HEK293 (cell line): ENCODE measurements at regions not wholly inside any gene's neighbourhood (a gene's known extent, or its start where the extent isn't known, plus 50 kb on each side); places are given as distances from the start of the nearest gene placed in this dataset.

Source experiments
- BCL11B ChIP-seq: fragments of 450-650 bp; formaldehyde crosslinking; IDR thresholded peaks from 2 replicates; pipeline ENCODE4 v1.5.1; 2016; ENCODE audit warnings: low read depth, missing biosample characterization, missing genetic modification characterization
- CTCF ChIP-seq: fragments of 450-650 bp; formaldehyde crosslinking; IDR thresholded peaks from 2 replicates; pipeline ENCODE4 v1.5.1; 2016; ENCODE audit warnings: missing biosample characterization, missing genetic modification characterization
- MZF1 ChIP-seq: fragments of 450-650 bp; formaldehyde crosslinking; IDR thresholded peaks from 2 replicates; pipeline ENCODE4 v1.5.1; 2017; ENCODE audit warnings: missing biosample characterization, missing genetic modification characterization, borderline replicate concordance
- PRDM1 ChIP-seq: fragments of 450-650 bp; formaldehyde crosslinking; IDR thresholded peaks from 2 replicates; pipeline ENCODE4; 2016; ENCODE audit warnings: missing biosample characterization, missing genetic modification characterization
- YY1 ChIP-seq: fragments of 450-650 bp; formaldehyde crosslinking; IDR thresholded peaks from 2 replicates; pipeline ENCODE4 v1.5.1; 2018; ENCODE audit warnings: missing biosample characterization, missing genetic modification characterization
- ZBTB20 ChIP-seq: fragments of 450-650 bp; formaldehyde crosslinking; IDR thresholded peaks from 2 replicates; pipeline ENCODE4 v1.5.1; 2016; ENCODE audit warnings: missing biosample characterization, missing genetic modification characterization
- ZBTB8A ChIP-seq: fragments of 450-650 bp; formaldehyde crosslinking; IDR thresholded peaks from 2 replicates; pipeline ENCODE4 v1.5.1; 2016; ENCODE audit warnings: missing biosample characterization, missing genetic modification characterization
- ZNF426 ChIP-seq: fragments of 450-650 bp; formaldehyde crosslinking; IDR thresholded peaks from 2 replicates; pipeline ENCODE4 v1.5.1; 2017; ENCODE audit warnings: missing biosample characterization, missing genetic modification characterization, mild to moderate bottlenecking, inconsistent platforms, moderate library complexity
- ZNF658 ChIP-seq: fragments of 450-650 bp; formaldehyde crosslinking; IDR thresholded peaks from 2 replicates; pipeline ENCODE4; 2016; ENCODE audit warnings: missing biosample characterization, missing genetic modification characterization
- ZNF777 ChIP-seq: fragments of 450-650 bp; formaldehyde crosslinking; IDR thresholded peaks from 2 replicates; pipeline ENCODE4 v1.5.1; 2017; ENCODE audit warnings: missing biosample characterization, missing genetic modification characterization, borderline replicate concordance
- ZNF791 ChIP-seq: fragments of 450-650 bp; formaldehyde crosslinking; IDR thresholded peaks from 2 replicates; pipeline ENCODE4 v1.5.1; 2016; ENCODE audit warnings: missing biosample characterization, missing genetic modification characterization

GRCh38 chr2:196448407-196449079 is 191.0 kb upstream of the CCDC150 start:
- no peak for TF ChIP-seq CTCF
- no peak for TF ChIP-seq ZBTB8A (tag by site-specific recombination)
- no peak for TF ChIP-seq ZBTB20 (tag by site-specific recombination)
- no peak for TF ChIP-seq ZNF777
- no peak for TF ChIP-seq MZF1 (tag by site-specific recombination)
- TF ChIP-seq ZNF426 (tag by site-specific recombination): no peak
- no peak for TF ChIP-seq PRDM1 (tag by site-specific recombination)
- no peak for TF ChIP-seq BCL11B (tag by site-specific recombination)
- TF ChIP-seq YY1 (tag by site-specific recombination): no peak
- TF ChIP-seq ZNF658 (tag by site-specific recombination): no peak
- TF ChIP-seq ZNF791 (tag by site-specific recombination): no peak
